Activated T-cell treated with anti-CD3 and anti-CD28 coated beads, Interleukin-2, amount 50 U/mL, for 72 hours (primary cell): ENCODE measurements at regions not wholly inside any gene's neighbourhood (a gene's known extent, or its start where the extent isn't known, plus 50 kb on each side); places are given as distances from the start of the nearest gene placed in this dataset.

Experiments used
- ATAC-seq, 2 donors: fragments of 150-1000 bp; cut with Tn5 transposase; replicated peaks in 1 of 2; 2 replicates each; pipeline ENCODE4 v1.10.0; 2021; ENCODE audit warnings: moderate library complexity in 2 of 2, mild to moderate bottlenecking in 1 of 2
- DNase-seq, 2 donors: peaks; one replicate each; pipeline ENCODE4 v3.0.0; 2021 to 2022; ENCODE audit warnings: mixed read lengths in 1 of 2
- H3K27ac Mint-ChIP-seq: one replicate; pipeline ENCODE4 v1.8.0; 2022; ENCODE audit warnings: mild to moderate bottlenecking, moderate library complexity, mixed read lengths
- H3K27me3 Mint-ChIP-seq: one replicate; pipeline ENCODE4 v1.8.0; 2022; ENCODE audit warnings: low read depth, mixed read lengths
- H3K36me3 Mint-ChIP-seq, 2 donors: one replicate each; pipeline ENCODE4 v1.8.0; 2022; ENCODE audit warnings: mixed read lengths in 2 of 2, mild to moderate bottlenecking in 1 of 2; ENCODE audit not compliant: insufficient read depth in 2 of 2
- H3K4me1 Mint-ChIP-seq: one replicate; pipeline ENCODE4 v1.8.0; 2022; ENCODE audit warnings: low read depth, mixed read lengths
- H3K4me3 Mint-ChIP-seq, 2 donors: one replicate each; pipeline ENCODE4 v1.8.0; 2022; ENCODE audit warnings: mild to moderate bottlenecking in 2 of 2, mixed read lengths in 2 of 2, moderate library complexity in 2 of 2
- H3K9me3 Mint-ChIP-seq, 2 donors: one replicate each; pipeline ENCODE4 v1.8.0; 2022; ENCODE audit warnings: mixed read lengths in 2 of 2

DNA sequence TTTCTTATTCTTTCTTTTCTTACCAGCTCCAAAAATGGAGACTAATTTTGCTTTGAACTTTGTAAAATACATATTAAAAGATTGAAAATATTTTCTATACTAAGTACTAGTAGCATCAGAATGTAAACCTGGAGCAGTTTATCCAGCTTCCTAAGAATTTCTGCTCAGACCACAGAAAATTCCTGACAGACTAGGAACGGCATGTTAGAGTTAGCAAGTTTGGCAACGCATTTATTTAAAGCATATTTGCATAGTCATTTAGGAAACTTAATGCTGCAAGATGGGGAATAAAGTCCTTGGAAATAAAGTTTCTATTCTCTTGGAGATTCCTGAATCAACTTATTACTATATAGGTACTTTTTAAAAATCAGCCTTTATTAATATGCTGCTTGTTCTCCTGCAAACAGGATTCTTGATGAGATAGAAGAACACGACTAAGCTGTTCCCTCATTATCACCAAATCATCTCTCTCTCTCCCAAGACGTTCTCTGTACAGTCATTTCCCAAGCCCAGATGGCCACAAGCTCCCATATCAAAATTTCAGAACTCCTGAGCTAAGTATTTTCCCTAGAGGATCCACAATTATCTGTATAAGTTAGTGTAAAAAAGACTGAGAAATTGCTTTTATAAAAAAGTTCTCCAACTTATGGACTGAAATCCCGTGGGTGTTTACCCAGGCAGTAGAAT, 305.8 kb upstream of the NEBL start:
- H3K27me3 Mint-ChIP-seq: peaks cover 13% of the 10 kb centered on the region
- DNase-seq: no peak
- H3K36me3 Mint-ChIP-seq: peaks cover 0 to 1% of the 10 kb centered on the region in 2 donors
- no peak overlapping the region for H3K4me3 Mint-ChIP-seq
- no peaks in the 10 kb centered on the region for H3K4me1 Mint-ChIP-seq
- no peak overlapping the region for H3K27ac Mint-ChIP-seq
- no peak for ATAC-seq
- H3K9me3 Mint-ChIP-seq: peaks cover 2 to 7% of the 10 kb centered on the region in 2 donors

DNA sequence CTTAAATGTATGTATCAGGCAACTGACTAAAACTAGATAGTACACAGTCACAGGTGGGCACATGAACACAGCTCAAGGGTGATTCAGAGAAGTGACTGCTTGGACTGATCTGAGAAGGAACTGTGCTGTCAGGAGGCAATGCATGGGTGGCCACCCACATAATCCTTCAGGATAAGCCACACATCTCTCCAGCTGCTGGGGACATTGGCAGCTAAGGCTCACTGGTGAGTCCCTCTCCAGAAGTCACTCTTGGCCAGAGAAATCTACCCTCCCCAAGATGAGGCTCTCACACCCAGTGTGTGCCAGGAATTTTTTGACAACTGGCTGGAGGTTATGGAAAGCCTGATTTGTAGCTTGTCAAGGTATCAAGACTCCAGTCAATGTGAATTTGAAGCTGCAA, 302.4 kb upstream of the NEBL start:
- H3K36me3 Mint-ChIP-seq: peaks cover 2 to 4% of the 10 kb centered on the region in 2 donors
- ATAC-seq (no peak), DNase-seq (no peak)
- H3K4me3 Mint-ChIP-seq: no peak overlapping the region
- no peaks in the 10 kb centered on the region for H3K4me1 Mint-ChIP-seq
- H3K9me3 Mint-ChIP-seq: peaks cover 2 to 10% of the 10 kb centered on the region in 2 donors
- peaks cover 11% of the 10 kb centered on the region for H3K27me3 Mint-ChIP-seq
- no peak overlapping the region for H3K27ac Mint-ChIP-seq

DNA sequence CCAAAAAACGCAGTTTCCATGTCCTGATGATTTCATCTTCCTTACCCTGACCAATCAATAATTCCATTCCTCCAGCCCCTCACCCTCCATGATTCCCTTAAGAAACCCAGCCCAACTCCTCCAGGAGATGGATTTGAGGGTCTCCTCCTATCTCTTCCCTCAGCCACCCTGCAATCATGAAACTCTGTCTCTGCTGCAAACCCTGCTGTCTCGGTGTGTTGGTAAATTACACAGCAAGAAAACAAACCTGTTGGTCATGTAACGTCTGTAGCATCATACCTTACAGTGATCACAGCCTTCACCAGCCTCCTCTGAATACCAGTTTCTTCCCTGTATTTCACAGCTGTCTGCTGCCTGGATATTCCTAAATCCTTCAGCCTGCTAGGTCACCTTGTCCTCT, 300.7 kb upstream of the NEBL start:
- peaks cover 2 to 4% of the 10 kb centered on the region in 2 donors for H3K36me3 Mint-ChIP-seq
- peaks cover 14% of the 10 kb centered on the region for H3K27me3 Mint-ChIP-seq
- H3K4me1 Mint-ChIP-seq: no peaks in the 10 kb centered on the region
- no peak for DNase-seq
- H3K27ac Mint-ChIP-seq: no peak overlapping the region
- H3K9me3 Mint-ChIP-seq: peaks cover 2 to 10% of the 10 kb centered on the region in 2 donors
- ATAC-seq: no peak
- H3K4me3 Mint-ChIP-seq: no peak overlapping the region

DNA sequence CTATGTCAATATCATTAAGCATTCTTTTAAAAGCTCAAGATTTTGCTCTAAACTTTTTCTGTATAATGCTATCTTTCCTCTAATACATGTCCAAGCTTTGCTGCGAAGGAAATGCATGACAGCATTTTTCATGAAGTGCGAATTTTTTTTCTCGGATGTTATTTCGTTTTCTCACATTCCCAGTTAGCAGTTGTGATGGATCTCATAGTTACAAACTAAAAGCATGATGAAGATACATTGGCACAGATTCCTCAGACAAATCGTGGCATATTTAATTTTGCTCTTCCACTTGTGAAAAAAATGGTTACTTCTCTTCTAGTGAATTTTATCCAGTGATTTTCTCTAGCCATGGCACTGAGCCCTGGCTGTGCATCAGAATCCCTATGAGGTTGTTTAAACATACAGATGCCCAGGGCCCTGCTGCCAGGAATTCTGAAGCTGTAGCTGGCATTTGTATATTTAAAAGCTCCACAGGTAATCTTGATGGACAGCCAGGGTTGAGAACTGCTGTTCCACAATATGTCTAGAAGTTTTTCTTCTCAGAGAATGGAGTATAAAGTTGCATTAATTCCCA, 299.8 kb upstream of the NEBL start:
- Mint-ChIP-seq H3K36me3 (peaks cover 2 to 4% of the 10 kb centered on the region in 2 donors), H3K4me1 (peaks cover 2% of the 10 kb centered on the region), H3K9me3 (peaks cover 2 to 10% of the 10 kb centered on the region in 2 donors), H3K4me3 (no peak overlapping the region), H3K27ac (no peak overlapping the region), H3K27me3 (peaks cover 13% of the 10 kb centered on the region)
- ATAC-seq (no peak), DNase-seq (no peak)

DNA sequence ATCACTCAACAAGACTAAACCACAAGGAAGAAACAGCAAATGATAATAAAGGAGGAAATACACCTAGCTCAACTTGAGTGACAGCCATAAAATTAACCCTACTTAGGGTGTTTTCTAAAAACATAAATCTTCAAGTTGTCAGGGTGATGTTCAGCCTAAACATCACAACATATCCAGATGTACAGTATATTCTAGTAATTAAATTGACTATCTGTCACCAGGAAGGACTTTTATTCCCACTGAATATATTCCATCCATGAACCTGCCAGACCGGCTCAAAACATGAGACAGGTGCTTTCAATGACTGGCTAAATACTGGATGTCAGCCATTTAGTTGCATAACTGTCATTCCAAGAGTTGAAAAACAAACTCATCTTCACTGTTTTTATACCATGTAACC, 298.1 kb upstream of the NEBL start:
- ATAC-seq (no peak), DNase-seq (no peak)
- no peak overlapping the region for H3K4me3 Mint-ChIP-seq
- H3K9me3 Mint-ChIP-seq: peaks cover 2 to 10% of the 10 kb centered on the region in 2 donors
- H3K27ac Mint-ChIP-seq: no peak overlapping the region
- peaks cover 8% of the 10 kb centered on the region for H3K27me3 Mint-ChIP-seq
- H3K4me1 Mint-ChIP-seq: peaks cover 7% of the 10 kb centered on the region
- peaks cover 2 to 4% of the 10 kb centered on the region in 2 donors for H3K36me3 Mint-ChIP-seq

DNA sequence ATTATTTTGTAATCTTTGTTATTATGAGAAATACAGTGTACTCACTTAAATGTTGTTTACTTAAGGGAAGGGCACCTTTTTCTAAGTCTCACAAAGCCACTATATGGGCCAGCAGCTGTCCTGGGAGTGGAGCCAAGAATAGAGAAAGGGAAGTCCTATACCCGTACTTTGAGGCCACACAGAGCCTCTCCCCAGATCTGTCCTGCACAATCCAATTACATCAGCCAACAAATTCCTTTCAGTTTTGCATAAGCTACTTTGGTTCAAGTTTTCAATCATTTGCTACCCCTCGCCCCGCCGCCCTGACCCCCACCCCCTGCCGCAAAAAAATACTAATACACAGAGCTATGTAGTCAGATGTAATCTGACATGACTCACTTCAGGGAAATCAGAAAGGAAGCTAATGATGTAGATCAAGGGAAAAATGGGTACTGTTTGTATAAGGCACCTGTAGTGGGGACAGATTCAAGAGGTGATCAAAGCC, 297.4 kb upstream of the NEBL start:
- no peak overlapping the region for H3K4me3 Mint-ChIP-seq
- peaks cover 8% of the 10 kb centered on the region for H3K27me3 Mint-ChIP-seq
- peaks cover 7% of the 10 kb centered on the region for H3K4me1 Mint-ChIP-seq
- H3K36me3 Mint-ChIP-seq: peaks cover 2 to 4% of the 10 kb centered on the region in 2 donors
- no peak for ATAC-seq
- no peak overlapping the region for H3K27ac Mint-ChIP-seq
- peaks cover 2 to 10% of the 10 kb centered on the region in 2 donors for H3K9me3 Mint-ChIP-seq
- no peak for DNase-seq

DNA sequence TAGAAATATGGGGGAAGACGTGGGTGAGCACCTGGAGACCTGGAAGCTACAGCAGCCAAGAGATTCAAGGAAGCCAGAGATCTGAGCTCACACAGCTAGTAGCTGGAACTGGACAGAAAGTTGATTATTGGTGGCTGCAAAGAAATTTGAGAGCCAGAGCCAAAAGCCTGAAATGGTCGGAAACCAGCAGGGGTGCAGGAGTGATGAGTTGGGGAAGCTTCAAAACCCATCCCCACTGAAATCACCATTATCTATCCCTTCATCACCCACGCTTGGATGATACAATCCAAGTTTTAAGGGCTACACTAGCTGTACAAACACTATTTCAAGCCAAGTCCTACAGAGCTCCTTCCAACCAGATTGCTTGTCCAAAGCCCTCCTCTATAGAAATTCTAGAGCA, 296.1 kb upstream of the NEBL start:
- H3K36me3 Mint-ChIP-seq: peaks cover 2 to 4% of the 10 kb centered on the region in 2 donors
- DNase-seq (no peak), ATAC-seq (no peak)
- H3K27me3 Mint-ChIP-seq: peaks cover 8% of the 10 kb centered on the region
- no peak overlapping the region for H3K27ac Mint-ChIP-seq
- peaks cover 7% of the 10 kb centered on the region for H3K4me1 Mint-ChIP-seq
- peaks cover 2 to 7% of the 10 kb centered on the region in 2 donors for H3K9me3 Mint-ChIP-seq
- H3K4me3 Mint-ChIP-seq: no peak overlapping the region

DNA sequence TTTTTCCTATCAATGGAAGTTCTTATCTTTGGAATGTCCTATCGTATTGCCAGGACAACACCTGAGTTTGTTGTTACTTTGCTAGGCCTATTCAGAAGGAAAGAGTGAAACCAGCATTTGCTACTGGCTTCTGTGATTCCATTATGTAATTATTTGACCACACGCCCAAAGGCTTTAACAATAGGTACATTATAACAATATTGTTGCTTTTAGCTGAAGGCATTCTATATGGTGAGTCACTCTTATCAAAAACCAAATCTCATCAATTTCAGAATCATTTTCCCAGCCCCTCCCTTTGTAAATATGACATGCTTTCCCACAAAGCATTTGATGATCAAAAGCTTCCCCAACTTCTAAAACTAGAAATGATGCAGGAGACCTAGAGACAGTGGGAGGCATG, 294.4 kb upstream of the NEBL start:
- Mint-ChIP-seq H3K9me3 (no peaks in the 10 kb centered on the region), H3K36me3 (no peaks in the 10 kb centered on the region), H3K27me3 (peaks cover 8% of the 10 kb centered on the region), H3K27ac (no peak overlapping the region), H3K4me1 (peaks cover 7% of the 10 kb centered on the region), H3K4me3 (no peak overlapping the region)
- ATAC-seq (no peak), DNase-seq (no peak)

DNA sequence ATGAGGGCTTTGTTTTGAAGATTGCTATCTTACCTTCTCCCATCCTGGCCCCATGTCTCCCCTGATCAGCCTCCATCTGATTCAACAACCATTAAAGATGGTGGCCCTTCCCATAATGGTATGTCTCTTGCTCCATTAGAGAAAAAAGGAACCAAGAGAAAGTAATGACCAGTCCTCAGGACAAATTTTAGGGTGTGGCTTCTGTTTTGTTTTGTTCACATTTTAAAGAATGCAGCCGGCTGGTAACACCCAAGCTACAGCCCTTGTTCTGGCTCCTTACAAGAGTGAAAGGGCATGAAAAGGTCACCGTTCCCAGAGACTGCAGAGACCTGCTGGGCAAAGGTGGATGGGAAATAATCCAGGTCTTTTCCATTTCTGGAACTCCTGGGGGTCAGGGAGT, 287.9 kb upstream of the NEBL start:
- DNase-seq (no peak), ATAC-seq (no peak)
- no peak overlapping the region for H3K4me3 Mint-ChIP-seq
- no peaks in the 10 kb centered on the region for H3K4me1 Mint-ChIP-seq
- peaks cover 0 to 3% of the 10 kb centered on the region in 2 donors for H3K9me3 Mint-ChIP-seq
- H3K36me3 Mint-ChIP-seq: no peaks in the 10 kb centered on the region
- no peak overlapping the region for H3K27ac Mint-ChIP-seq
- no peaks in the 10 kb centered on the region for H3K27me3 Mint-ChIP-seq

DNA sequence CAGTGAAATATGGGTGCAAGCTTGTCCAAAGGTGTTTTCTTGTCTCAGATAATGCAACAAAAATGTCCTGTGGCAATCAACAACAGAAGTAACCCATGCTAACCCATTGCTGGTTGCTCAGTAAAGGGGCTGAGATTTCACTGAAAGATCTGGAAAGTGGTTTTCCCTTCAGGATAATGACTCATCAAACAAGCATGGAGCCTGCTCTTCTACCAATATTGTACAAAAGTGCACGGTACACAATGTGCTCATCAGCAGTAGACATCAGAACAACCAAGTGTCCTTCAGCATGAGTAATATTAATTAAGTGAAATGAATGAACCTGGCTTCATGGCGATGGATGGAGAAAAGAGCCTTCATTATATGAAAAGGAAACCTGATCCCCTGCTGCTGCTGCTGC, 287.1 kb upstream of the NEBL start:
- Mint-ChIP-seq H3K27ac (no peak overlapping the region), H3K36me3 (no peaks in the 10 kb centered on the region), H3K9me3 (peaks cover 0 to 3% of the 10 kb centered on the region in 2 donors), H3K27me3 (no peaks in the 10 kb centered on the region), H3K4me1 (no peaks in the 10 kb centered on the region), H3K4me3 (no peak overlapping the region)
- ATAC-seq (no peak), DNase-seq (no peak)

DNA sequence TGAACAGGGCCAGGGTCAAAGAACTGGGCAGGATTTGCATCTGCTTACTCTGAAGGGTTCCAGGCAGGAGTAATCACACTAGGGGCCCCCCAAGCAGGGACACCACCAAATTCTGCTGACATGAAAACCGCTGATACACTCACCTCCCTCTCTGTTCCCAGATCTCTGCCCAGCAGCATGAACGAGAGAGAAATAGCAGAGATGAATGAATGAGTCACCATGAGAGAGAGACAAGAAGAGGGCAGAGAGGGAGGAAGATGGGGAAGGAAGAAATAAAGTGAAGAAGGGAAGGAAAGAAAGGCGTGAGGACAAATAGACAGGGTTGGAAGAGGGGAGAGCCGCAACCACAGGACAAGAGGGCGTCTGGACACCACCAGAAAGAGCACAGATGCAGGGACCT, 285.9 kb upstream of the NEBL start:
- ATAC-seq (no peak), DNase-seq (no peak)
- no peak overlapping the region for H3K4me3 Mint-ChIP-seq
- H3K4me1 Mint-ChIP-seq: no peaks in the 10 kb centered on the region
- no peak overlapping the region for H3K27ac Mint-ChIP-seq
- peaks cover 0 to 3% of the 10 kb centered on the region in 2 donors for H3K9me3 Mint-ChIP-seq
- H3K36me3 Mint-ChIP-seq: no peaks in the 10 kb centered on the region
- no peaks in the 10 kb centered on the region for H3K27me3 Mint-ChIP-seq

DNA sequence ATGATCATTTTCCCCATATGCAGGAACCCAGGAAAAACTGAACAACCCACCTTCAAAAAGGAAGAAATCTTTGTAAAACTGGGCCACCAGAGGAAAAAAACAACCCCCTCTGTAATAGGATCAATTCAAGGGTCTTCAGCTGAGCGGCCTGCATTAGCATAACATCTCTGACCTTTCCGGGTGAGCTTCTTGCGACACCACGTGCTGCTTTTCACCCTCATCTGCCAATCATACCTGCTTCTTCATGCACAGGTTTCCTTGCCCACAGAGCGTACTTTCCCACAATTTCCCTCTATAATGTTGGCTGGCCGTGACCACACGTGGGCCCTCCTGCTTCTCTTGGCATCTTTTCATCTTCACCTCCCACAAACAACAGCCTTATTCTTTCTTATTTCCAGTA, 284.3 kb upstream of the NEBL start:
- Mint-ChIP-seq H3K27ac (no peak overlapping the region), H3K4me1 (no peaks in the 10 kb centered on the region), H3K9me3 (peaks cover 0 to 3% of the 10 kb centered on the region in 2 donors), H3K36me3 (no peaks in the 10 kb centered on the region), H3K27me3 (no peaks in the 10 kb centered on the region), H3K4me3 (no peak overlapping the region)
- DNase-seq (no peak), ATAC-seq (no peak)

DNA sequence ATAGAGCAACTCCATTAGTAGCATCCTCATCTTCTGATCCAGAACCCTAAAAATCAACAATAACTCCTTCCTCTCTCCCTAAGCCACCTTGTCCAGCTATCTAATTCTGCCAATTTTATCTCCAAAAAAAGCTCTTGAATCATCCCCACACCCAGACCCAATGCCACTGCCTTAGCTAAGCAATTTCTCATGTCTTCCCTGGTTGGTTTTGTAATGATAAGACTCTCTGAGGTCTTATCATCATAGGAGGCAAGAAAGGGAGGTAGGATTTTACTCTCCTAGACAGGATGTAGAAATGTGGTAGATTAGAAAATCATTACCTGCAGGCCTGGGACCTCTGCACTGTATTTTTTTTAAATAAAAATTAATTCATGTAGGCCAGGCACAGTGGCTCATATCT, 283.5 kb upstream of the NEBL start:
- no peak for DNase-seq
- Mint-ChIP-seq H3K36me3 (no peaks in the 10 kb centered on the region), H3K27ac (no peak overlapping the region), H3K9me3 (peaks cover 0 to 3% of the 10 kb centered on the region in 2 donors), H3K4me1 (no peaks in the 10 kb centered on the region), H3K4me3 (no peak overlapping the region), H3K27me3 (no peaks in the 10 kb centered on the region)
- no peak for ATAC-seq
